RCC 7860 (cell line): ENCODE measurements at regions not wholly inside any gene's neighbourhood (a gene's known extent, or its start where the extent isn't known, plus 50 kb on each side); places are given as distances from the start of the nearest gene placed in this dataset.
"Not testable (repeated sequence)": the region's sequence is repeated elsewhere in the genome, so short reads cannot be mapped to it uniquely, and the experiment has no call there.

ENCODE experiments used
- DNase-seq: peaks from one replicate; pipeline ENCODE4 v3.0.0-alpha.2; 2015; ENCODE audit warnings: low spot score
- FAIRE-seq: peaks from 2 replicates; lab custom pipeline; 2012; peaks lifted over from hg19 to GRCh38; lab: Jason Lieb, UNC

DNA sequence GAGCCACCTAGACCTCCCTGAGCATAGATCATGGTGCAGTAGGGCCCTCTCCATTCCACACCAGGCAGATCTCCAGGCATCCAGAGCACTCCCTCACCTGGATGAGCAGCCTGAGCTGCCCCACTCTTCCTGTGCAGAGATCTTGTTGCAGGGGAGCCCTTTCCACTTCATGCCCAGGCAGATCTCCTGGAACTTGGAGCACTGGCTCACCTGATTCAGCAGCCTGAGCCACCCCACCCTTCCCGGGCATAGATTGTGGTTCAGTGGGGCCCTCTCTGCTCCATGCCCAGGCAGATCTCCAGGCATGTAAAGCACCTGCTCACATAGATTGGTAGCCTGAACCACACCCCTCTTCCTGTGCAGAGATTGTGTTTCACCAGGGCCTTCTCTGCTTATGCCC is 78.0 kb downstream of the SEC16B start:
- DNase-seq (no peak), FAIRE-seq (no peak)

DNA sequence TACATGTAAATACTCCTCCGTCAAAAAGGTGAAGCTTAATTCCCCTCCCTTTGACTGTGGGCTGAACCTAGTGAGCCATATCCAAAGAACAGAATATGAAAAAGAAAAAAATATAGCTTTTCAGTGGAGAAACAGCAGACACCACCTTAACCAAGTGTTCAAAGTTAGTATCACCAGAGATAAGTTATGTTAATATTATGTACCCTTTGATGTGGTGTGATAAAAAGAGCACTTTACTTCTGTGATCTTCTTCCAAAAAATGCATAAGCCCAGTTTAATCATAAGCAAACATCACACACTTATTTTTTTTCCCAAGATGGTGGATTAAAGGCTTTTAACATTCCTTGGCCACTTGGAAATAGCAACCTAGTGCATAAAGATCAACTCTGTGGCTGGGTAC is 79.4 kb downstream of the SEC16B start:
- DNase-seq (no peak), FAIRE-seq (no peak)

DNA sequence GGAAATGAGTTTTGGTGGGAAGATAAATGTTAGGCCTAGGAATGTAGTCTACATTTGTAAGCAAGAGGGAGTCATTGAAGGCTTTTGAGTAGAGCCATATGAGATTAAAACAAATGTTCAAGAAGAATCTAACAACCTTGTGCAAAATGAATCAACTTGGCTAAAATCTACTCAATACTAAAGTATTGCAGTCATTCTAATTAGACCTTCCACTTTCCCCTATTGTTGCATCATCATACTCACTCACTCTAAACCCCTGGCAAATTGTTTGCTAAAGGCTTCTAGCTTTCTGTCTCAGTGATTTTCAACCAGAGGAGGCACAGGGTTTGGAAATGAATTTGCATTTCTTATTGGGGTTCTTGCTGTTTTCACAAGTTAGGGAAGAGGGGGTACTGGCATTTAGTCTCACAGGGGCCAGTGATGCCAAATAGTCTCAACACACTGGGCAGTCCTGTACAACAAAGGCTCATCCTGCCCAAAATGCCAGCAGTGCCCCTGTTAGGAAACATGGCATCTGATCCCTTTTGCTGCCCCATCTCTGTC is 85.3 kb downstream of the SEC16B start:
- FAIRE-seq, result no peak
- no peak for DNase-seq

DNA sequence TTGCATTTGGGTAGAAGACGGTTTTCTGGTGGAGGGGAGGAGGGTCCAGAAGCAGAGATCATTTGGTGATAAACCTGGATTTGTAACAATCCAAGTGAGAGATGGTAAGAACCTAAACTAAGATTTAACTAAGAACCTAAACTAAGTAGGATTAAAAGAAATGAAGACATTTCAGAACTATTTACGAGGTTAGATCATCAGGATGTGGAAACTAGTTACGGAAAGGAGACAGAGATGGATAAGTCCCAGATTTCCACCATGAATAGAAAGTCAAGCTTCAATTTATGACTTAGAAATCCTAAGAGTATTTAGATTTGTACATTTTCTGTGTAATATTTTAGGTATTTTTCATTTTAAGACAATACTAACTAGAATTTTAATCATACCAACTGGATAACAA is 86.3 kb downstream of the SEC16B start:
- no peak for FAIRE-seq
- no peak for DNase-seq

DNA sequence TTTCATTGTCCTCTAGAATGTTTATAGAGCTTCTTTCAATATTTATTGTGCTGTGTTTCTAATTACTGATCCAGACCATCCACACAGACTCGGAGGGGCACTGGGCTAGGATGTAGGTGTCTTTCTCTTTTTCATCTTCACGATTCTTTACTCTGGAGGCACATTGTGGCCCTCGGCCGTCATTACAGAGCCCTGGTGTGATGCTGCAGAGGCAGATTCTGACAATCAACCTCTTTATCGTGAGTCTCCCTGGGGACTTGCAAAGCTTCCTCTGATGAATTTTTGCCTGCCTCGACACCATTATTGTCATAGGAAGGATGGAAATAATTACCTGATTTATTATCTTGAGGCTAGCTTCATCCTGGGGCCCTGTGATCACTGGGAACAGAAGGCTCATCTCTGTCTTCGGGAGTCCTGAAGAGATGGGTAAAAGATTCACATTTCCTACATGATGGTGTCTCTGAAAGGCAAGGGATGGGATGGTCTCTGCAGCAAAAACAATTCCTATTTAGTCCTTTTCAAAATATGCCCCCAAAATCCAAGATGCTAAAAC is 89.4 kb downstream of the SEC16B start:
- FAIRE-seq (no peak), DNase-seq (no peak)

DNA sequence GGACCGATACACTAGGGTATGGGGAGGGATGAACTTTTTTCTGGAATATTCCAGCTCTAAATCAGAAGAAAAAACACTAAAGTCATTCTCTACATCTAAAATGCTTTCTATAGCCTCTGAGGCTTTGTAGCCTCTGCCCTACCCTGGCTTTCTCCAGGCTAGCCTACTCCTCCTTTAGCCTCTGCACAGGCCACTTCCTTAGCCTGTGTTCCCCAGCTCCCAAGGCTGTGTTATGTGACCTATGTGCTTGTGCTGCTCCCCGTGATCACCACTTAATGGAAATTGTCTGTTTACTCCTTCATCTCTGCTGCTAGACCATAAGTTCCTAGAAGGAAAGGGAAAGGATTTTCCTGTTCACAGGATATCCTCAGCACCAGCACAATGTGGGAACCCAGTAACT is 92.8 kb downstream of the SEC16B start:
- DNase-seq (no peak), FAIRE-seq (no peak)

DNA sequence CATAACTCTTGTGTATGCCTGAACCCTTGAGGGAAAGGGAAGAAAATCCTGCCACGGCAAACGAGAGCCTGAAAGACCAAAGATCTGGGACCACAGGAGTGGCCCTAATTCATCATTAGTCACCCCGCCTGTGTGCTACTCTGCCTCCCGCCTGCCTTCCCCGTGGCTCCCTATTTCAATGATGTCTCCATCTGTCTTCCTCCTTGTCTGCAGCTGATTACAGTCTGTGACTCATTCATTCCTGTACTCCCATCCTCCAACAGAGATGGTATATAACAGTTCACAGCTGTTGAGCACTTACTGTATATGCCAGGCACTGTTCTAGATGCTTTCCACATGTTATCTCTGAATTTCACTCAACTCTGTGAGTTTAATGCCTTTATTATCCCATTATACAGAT is 96.6 kb downstream of the SEC16B start:
- FAIRE-seq (no peak), DNase-seq (peak; percentile 59)

DNA sequence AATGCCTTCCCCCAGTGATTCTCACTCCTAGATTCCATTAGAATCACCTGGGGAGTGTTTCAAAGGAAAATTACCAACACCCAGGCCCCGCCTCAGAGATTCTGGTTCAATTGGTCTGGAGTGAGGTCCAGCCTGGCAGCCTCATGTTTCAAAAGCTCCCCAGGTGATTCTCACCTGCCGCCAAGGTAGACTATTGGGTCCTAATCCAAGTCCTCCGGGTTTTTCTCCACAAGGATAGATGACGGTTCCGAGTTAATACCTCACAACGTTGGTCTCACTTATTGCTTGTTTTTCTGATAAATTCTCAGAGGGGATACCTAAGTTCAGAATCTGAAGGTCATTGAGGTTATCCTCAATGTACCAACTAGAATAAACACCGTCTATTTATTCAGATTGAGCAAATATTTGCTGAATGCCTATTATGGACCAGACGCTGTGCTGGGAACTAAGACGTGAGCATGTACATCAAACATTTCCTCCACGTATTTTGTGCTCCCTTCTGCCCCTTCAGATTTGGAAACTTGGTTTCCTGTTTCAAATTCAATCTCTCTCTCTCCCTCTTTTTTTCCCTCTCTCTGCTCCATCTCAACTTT is 97.5 kb downstream of the SEC16B start:
- no peak for DNase-seq
- no peak for FAIRE-seq

DNA sequence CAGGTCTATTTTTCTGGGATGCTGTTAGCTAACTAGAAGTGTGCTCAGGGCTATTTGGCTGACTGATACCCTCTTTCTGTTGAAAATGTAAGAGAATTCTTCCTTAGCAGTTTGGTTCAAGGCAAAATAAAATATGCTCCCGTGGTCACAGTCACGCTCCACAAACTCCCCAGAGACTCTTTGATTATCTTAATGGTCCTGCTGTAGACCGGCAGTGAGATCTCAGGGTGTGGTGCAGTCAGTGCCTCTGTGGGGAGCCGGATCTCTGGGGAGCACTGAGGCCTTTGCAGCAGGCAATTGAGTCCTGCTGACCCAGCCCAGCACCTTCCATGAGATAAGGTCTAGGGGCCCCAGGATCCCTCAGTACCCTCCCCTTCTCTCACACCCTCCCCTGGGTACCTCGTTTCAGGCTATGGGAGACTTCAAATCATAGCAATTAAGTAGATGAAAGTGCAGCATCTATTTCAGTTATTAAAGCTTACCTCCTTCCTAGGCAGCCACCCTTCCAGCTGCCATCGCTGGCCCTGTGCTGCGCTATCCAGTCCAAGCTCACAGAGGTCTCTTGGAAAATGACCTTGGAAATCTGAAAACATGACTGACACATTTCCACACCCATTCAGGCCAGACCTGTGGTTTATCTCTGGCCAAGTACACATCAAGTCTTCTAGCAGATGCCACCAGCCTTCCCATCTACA is 98.1 kb downstream of the SEC16B start:
- FAIRE-seq (no peak), DNase-seq (no peak)

DNA sequence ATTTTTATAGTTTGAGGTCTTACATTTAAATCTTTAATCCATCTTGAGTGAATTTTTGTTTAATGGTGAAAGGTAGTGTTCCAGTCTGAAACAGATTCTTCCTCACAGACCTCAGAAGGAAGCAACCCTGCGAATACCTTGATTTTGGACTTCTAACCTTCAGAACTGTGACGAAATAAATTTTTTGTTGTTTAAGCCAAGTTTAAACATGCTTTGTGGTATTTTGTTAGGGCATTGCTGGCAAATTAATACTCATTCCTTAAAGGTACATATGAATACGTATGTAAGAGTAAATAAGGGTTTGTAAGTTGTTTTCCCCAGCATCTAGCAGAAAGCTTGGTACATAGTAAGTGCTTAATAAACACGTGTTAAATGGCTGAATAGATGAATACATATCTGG is 100.3 kb downstream of the SEC16B start:
- no peak for DNase-seq
- FAIRE-seq, result no peak

DNA sequence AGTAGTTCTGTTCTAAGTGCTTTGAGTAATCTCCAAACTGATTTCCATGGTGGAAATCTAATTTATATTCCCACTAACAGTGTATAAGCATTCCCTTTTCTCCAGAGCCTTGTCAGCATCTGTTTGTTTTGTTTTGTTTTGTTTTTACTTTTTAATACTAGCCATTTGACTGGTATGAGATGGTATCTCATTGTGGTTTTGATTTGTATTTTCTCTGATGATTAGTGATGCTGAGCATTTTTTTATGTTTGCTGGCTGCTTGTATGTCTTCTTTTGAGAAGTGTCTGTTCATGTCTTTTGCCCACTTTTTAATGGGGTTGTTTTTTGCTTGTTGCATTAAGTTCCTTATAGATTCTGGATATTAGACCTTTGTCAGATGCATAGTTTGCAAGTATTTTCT is 100.8 kb downstream of the SEC16B start:
- not testable (repeated sequence) for FAIRE-seq, DNase-seq

DNA sequence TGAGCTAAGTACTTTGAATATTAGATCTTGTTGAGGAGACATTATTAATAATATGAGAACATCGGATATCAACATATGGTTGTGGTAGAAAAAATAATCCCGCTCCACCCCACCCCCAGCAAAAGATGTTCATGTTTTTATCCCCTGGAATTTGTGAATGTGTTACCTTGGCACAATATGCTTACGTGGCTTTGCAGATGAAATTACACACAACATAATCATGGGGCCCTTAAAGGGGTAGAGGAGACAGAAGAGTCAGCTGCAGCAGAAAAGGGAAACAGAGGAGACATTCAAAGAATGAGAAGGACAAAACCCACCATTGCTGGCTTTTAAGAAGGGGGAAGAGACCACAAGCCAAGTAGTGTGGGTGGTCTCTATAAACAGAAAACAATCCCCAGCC is 104.1 kb downstream of the SEC16B start:
- FAIRE-seq (no peak), DNase-seq (no peak)

DNA sequence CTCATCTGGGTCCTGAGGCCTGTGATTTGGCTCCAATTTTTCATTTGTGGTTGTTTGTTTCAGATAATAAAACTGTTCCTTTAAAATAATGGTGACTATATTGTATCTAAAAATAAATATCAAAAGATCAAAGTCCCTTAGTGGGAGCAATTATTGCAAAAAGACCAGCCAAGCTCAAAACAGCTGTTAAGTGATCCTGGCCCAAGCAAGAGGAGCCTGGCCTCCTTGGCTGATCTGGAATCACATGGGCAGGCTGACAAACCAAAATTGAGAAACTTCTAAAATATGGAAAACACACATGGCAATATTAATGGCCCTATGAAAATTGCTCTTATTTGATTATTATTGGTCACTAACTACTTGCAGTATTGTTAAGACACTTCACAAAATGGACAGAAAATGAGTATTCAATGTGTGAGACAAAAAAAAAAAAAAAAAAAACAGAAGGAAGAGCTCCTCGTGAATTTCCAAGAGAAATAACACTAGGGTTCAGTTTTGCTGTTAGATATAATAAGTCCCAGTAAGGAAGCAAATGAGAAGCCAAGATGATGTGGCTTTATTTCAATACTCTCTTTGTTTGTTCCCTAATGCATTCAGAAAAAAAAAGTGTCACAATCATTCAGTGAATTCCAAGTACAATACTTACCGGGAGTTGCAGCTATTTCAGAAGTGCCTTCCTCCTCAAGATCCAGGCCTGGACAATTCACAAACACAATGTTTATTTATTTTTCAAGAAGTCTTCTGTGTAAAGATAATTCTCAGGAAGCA is 105.1 kb downstream of the SEC16B start:
- DNase-seq (no peak), FAIRE-seq (no peak)

DNA sequence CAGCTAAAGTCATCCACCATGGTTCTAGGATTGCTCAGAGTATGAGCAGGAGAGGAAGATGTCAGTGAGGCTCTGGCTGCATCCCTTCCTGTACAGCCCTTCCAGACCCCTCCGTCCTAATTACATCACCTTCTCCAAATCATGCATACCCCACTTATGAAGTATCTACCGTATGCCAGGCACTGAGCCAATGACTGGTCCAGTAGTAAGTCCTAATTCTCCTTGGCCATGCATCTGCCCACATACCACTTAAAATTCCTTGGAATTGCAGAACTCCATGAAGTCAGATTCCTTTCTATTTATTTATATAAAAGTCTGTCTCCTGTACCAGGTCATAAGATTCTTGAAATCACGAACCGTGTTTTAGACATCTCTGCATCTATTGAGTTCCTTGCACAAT is 106.1 kb downstream of the SEC16B start:
- no peak for FAIRE-seq
- no peak for DNase-seq

DNA sequence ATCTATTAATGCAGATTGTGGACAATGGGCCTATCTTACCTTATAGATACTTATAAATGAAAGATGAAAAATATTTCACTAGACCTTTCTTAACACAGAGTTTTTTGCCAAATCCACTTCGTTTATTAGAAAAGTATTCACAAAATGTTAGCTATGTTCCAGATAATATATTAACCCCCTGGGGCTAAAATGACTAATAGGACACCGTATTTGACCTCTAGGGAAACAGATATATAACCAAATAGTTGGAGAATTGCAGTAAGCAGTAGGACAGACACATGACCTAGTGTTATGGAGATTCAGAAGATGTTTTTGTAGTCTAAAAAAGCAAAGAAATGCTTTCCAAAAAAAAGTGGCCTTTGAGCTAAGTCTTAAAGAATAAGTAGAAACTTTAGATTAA is 106.9 kb downstream of the SEC16B start:
- FAIRE-seq (no peak), DNase-seq (no peak)

DNA sequence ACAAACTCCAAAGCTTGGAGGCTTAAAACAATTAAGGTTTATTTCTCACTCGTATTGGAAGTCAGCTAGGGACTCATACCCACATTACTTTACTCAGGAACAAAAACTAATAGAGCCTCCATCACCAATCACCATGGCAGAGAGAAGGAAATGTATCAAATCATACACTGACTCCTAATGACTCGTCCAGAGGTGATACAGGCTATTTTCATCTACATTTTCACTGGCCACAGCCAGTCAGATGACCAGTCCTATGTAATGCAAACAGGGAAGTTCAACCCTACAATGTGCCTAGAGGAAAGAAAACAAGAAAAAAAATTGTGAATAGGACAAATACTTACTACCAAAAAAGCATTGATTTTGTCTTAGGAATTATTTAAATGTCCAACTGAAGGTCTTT is 110.3 kb downstream of the SEC16B start:
- FAIRE-seq, result no peak

DNA sequence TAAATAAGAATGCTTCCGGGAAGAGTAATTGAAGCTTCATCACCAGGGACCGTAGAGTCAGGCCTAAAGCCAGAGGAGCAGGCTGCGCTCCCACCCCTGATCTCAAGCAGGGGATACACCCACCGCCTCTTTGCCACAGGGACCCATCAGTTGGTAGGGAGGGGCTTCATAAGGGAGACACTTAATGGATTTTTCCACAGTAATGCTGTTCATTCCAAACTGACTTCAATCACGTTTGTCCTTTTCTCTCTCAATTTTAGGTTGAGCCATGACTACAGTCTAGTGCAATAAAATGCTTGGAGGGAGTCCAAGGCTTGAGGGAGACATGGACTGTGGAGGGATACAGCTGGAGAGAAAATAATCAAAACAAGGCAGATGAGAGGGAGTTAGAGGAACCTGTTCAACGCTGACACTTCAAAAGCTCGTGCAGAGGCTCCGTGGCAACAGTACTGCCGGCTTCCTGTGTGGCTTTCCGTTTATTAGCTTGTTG is 111.5 kb downstream of the SEC16B start:
- no peak for FAIRE-seq
- DNase-seq, result no peak

More for the DNA sequence above, 110.3 kb downstream of the SEC16B start:
- no peak for DNase-seq

DNA sequence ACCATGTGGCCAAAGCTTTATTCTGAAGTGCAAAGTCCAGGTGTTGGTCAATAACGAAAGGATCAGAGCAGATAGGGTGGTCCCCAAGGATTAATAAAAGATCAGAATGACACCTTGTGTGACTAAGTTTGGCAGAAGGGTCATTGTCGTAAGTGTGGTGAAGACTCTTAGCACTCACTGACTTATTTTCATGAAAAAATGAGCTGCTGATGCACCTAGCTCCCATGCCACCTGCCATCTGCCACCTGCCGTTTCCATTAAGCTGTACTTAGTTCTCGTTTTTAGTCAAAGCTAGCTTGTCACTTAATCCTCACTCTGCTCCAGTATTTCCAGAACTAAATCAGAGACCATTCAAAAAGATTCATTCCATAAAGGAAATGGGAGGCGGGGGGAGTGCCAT is 112.6 kb downstream of the SEC16B start:
- FAIRE-seq (no peak), DNase-seq (no peak)

DNA sequence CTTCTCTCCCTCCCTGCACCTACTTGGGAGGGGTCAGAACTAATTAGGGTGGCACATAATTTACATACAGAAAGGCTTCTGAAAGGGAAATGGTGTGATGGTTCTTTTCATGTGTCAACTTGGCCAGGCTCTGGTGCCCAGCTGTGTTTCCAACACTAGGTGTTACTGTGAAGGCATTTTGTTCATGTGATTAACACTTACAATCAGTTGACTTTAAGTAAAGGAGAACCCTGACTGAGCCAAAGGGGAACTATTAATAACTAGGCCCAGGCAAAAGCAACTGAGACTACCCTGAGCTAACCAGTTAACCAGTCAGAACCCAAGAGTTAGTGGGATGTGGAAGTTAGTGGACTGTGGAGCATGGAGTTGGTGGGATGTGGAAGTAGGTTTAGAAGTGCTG is 114.9 kb downstream of the SEC16B start:
- FAIRE-seq (no peak), DNase-seq (no peak)

DNA sequence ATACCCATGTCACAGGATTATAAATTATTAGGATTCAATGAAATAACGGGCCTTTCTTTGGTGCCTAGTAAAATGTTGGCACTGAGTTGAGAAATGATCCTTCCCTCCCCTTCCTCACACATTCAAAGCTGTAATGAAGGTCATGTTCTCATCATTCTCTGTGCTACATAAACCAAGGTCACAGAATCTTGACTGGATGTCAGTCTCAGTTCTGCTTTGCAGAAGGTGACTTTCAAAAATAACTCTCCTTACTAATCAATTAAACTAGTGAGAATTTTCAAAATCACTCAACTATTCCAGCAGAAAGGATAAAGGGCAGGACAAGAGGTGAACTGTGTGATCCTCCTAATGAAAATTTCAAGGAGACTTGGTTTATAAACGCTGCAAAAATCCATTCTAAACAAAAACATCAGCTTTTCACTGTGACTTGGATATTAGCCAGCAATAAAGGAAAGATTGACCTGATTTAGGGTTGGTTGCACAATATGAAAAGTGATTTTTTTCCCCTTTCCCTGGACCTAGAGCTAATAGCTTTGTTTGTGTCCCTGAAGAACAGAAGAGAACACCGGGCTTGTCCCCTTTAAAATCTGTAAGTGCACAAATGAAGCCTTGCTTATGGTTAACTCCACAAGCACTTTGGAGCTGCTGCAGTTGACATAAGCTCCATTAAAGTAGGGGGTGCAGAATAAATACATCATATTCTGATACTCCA is 120.1 kb downstream of the SEC16B start:
- DNase-seq, result no peak
- FAIRE-seq, result no peak

DNA sequence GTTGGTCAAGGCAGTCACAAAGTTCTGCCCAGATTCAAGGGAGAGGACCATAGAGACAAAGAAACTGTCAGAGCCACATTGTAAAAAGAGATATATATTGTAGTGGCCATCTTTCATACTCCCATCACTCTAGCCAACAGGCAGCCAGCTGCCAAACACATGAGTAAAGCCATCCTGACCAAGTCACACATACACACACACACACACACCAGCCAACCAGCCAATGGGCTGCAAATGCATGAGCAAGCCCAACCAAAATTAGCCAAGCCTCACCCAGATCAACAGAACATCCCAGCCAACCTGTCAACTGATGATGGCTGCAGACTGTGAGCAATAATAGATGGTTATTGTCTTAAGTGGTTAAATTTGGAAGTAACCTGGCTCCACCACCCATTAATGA is 120.7 kb downstream of the SEC16B start:
- FAIRE-seq (no peak), DNase-seq (no peak)
